Activated CD8-positive, alpha-beta T cell treated with anti-CD3 and anti-CD28 coated beads for 36 hours (primary cell): ENCODE measurements at regions not wholly inside any gene's neighbourhood (a gene's known extent, or its start where the extent isn't known, plus 50 kb on each side); places are given as distances from the start of the nearest gene placed in this dataset.
"Not testable (repeated sequence)": the region's sequence is repeated elsewhere in the genome, so short reads cannot be mapped to it uniquely, and the experiment has no call there.

Source experiments
- ATAC-seq: fragments of 200-7000 bp; cut with Tn5 transposase; one replicate; pipeline ENCODE4 v1.10.0; 2021; ENCODE audit warnings: mild to moderate bottlenecking, moderate library complexity
- CTCF ChIA-PET: fragments of 350-600 bp; sonication (Branson Sonifier 250); formaldehyde crosslinking; loops from one replicate; lab custom pipeline; 2021; ENCODE audit warnings: antibody characterized with exemption; lab: Charles Lee
- POLR2A ChIA-PET: fragments of 350-600 bp; sonication (Branson Sonifier 250); formaldehyde crosslinking; loops from one replicate; lab custom pipeline; 2021; ENCODE audit warnings: antibody characterized with exemption; lab: Charles Lee
- DNase-seq: peaks from one replicate; pipeline ENCODE4 v3.0.0-alpha.2; 2020
- H3K27ac Mint-ChIP-seq: one replicate; pipeline ENCODE4 v1.8.0; 2021; ENCODE audit warnings: mild to moderate bottlenecking, mixed read lengths
- H3K27me3 Mint-ChIP-seq: one replicate; pipeline ENCODE4 v1.8.0; 2021; ENCODE audit warnings: mixed read lengths
- H3K36me3 Mint-ChIP-seq: one replicate; pipeline ENCODE4 v1.8.0; 2021; ENCODE audit warnings: low read depth, mixed read lengths
- H3K4me1 Mint-ChIP-seq: one replicate; pipeline ENCODE4 v1.8.0; 2021; ENCODE audit warnings: low read depth, mixed read lengths
- H3K4me3 Mint-ChIP-seq: one replicate; pipeline ENCODE4 v1.8.0; 2021; ENCODE audit warnings: mild to moderate bottlenecking, moderate library complexity, mixed read lengths
- H3K9me3 Mint-ChIP-seq: one replicate; pipeline ENCODE4 v1.8.0; 2021; ENCODE audit warnings: mixed read lengths
- CTCF ChIP-seq: fragments of 200-600 bp; IDR thresholded peaks from one replicate; pipeline ENCODE4 v1.8.0; 2022; ENCODE audit warnings: antibody characterized with exemption, mild to moderate bottlenecking
- intact Hi-C: fragments of 100-400 bp; cut with micrococcal nuclease; formaldehyde crosslinking; loops from one replicate; pipeline ENCODE4 v1.10.0; 2022

GRCh38 chrX:129361576-129361975 lies 161.7 kb downstream of the SMARCA1 start:
- Mint-ChIP-seq H3K4me1 (no peaks in the 10 kb centered on the region), H3K27me3 (no peaks in the 10 kb centered on the region), H3K4me3 (no peak overlapping the region), H3K27ac (no peak overlapping the region), H3K9me3 (no peaks in the 10 kb centered on the region), H3K36me3 (no peaks in the 10 kb centered on the region)
- ChIA-PET POLR2A (no interaction called here), CTCF (interaction anchor here (1.4 kb wide), 1 partner anchor 9 kb away, joined by 4 read pairs; no protein-coding TSS in a partner anchor)
- intact Hi-C loops: no loop called here
- ATAC-seq (no peak), DNase-seq (no peak)
- no peak for TF ChIP-seq CTCF

- ChIA-PET CTCF (interaction anchor here (1.1 kb wide), 1 partner anchor 542 kb away, joined by 3 read pairs; no protein-coding TSS in a partner anchor), POLR2A (no interaction called here)
- H3K9me3 Mint-ChIP-seq: no peaks in the 10 kb centered on the region
- no peaks in the 10 kb centered on the region for H3K27me3 Mint-ChIP-seq
- TF ChIP-seq CTCF: peak; percentile 42
- H3K4me3 Mint-ChIP-seq: no peak overlapping the region
- intact Hi-C loops: no loop called here
- H3K4me1 Mint-ChIP-seq: no peaks in the 10 kb centered on the region
- DNase-seq (peak; percentile 61), ATAC-seq (peak; percentile 49)
- no peaks in the 10 kb centered on the region for H3K36me3 Mint-ChIP-seq
- no peak overlapping the region for H3K27ac Mint-ChIP-seq
Measured at GRCh38 chrX:129360175-129360574, 163.1 kb downstream of the SMARCA1 start.

- ATAC-seq: no peak
- DNase-seq: peak; percentile 3
- POLR2A ChIA-PET: no interaction called here
- CTCF ChIA-PET: interaction anchor here (1.1 kb wide), 1 partner anchor 541 kb away, joined by 3 read pairs; no protein-coding TSS in a partner anchor
- H3K27ac Mint-ChIP-seq: no peak overlapping the region
- no peaks in the 10 kb centered on the region for H3K4me1 Mint-ChIP-seq
- no peaks in the 10 kb centered on the region for H3K36me3 Mint-ChIP-seq
- no peaks in the 10 kb centered on the region for H3K27me3 Mint-ChIP-seq
- no peaks in the 10 kb centered on the region for H3K9me3 Mint-ChIP-seq
- no peak overlapping the region for H3K4me3 Mint-ChIP-seq
- intact Hi-C loops: no loop called here
- TF ChIP-seq CTCF: no peak
Measured at GRCh38 chrX:129359269-129359668, 164.0 kb downstream of the SMARCA1 start.

- ATAC-seq, CTCF ChIA-PET, H3K9me3 Mint-ChIP-seq, H3K4me3 Mint-ChIP-seq, H3K27me3 Mint-ChIP-seq, DNase-seq, intact Hi-C loops, H3K36me3 Mint-ChIP-seq, H3K27ac Mint-ChIP-seq, POLR2A ChIA-PET, H3K4me1 Mint-ChIP-seq: not testable (repeated sequence)
Measured at GRCh38 chrX:129357428-129357827, 165.9 kb downstream of the SMARCA1 start.

- no peaks in the 10 kb centered on the region for H3K27me3 Mint-ChIP-seq
- H3K9me3 Mint-ChIP-seq: no peaks in the 10 kb centered on the region
- ATAC-seq (no peak), DNase-seq (no peak)
- H3K27ac Mint-ChIP-seq: no peak overlapping the region
- no peaks in the 10 kb centered on the region for H3K4me1 Mint-ChIP-seq
- intact Hi-C loops: no loop called here
- no peak overlapping the region for H3K4me3 Mint-ChIP-seq
- CTCF ChIA-PET: no interaction called here
- no peak for TF ChIP-seq CTCF
- POLR2A ChIA-PET: no interaction called here
- no peaks in the 10 kb centered on the region for H3K36me3 Mint-ChIP-seq
Measured at GRCh38 chrX:129347291-129347690, 176.0 kb downstream of the SMARCA1 start.

- H3K27me3 Mint-ChIP-seq: no peaks in the 10 kb centered on the region
- H3K27ac Mint-ChIP-seq: no peak overlapping the region
- H3K4me3 Mint-ChIP-seq: no peak overlapping the region
- DNase-seq (no peak), ATAC-seq (no peak)
- no peaks in the 10 kb centered on the region for H3K36me3 Mint-ChIP-seq
- ChIA-PET POLR2A (no interaction called here), CTCF (no interaction called here)
- intact Hi-C loops: no loop called here
- H3K9me3 Mint-ChIP-seq: no peaks in the 10 kb centered on the region
- TF ChIP-seq CTCF: no peak
- no peaks in the 10 kb centered on the region for H3K4me1 Mint-ChIP-seq
Measured at GRCh38 chrX:129346574-129346973, 176.7 kb downstream of the SMARCA1 start.

- ATAC-seq, POLR2A ChIA-PET: not testable (repeated sequence)
Measured at GRCh38 chrX:129337264-129337663, 186.0 kb downstream of the SMARCA1 start.

More at GRCh38 chrX:129337264-129337663, 186.0 kb downstream of the SMARCA1 start:
- CTCF ChIA-PET, intact Hi-C loops, H3K4me3 Mint-ChIP-seq, H3K4me1 Mint-ChIP-seq, DNase-seq, H3K9me3 Mint-ChIP-seq, H3K27me3 Mint-ChIP-seq, H3K36me3 Mint-ChIP-seq, H3K27ac Mint-ChIP-seq: not testable (repeated sequence)
